Activated CD4-positive, alpha-beta T cell treated with anti-CD3 and anti-CD28 coated beads, Interleukin-2, amount 50 U/mL, for 16 hours (primary cell): ENCODE measurements at regions not wholly inside any gene's neighbourhood (a gene's known extent, or its start where the extent isn't known, plus 50 kb on each side); places are given as distances from the start of the nearest gene placed in this dataset.

ENCODE experiments used
- DNase-seq: peaks from one replicate; pipeline ENCODE4 v3.0.0-alpha.2; 2020

- no peak for DNase-seq
Observed at GRCh38 chr9:88033359-88033702, 59.0 kb upstream of the CDK20 start.

- DNase-seq, result no peak
Observed at GRCh38 chr9:88028338-88028737, 54.0 kb upstream of the CDK20 start.

GRCh38 chr9:88026118-88026479, 51.8 kb upstream of the CDK20 start:
- DNase-seq, result no peak

- no peak for DNase-seq
Observed at GRCh38 chr9:88025411-88026117, 51.2 kb upstream of the CDK20 start.

GRCh38 chr9:88024896-88025295, 50.6 kb upstream of the CDK20 start:
- no peak for DNase-seq
